Pancreas (tissue), 10 donors: ENCODE measurements at regions not wholly inside any gene's neighbourhood (a gene's known extent, or its start where the extent isn't known, plus 50 kb on each side); places are given as distances from the start of the nearest gene placed in this dataset.

Source experiments
- ATAC-seq, 4 donors: fragments of 200-7000 bp; cut with Tn5 transposase; one replicate each; pipeline versions ENCODE4 v1.8.0 to v1.9.1; 2020; ENCODE audit warnings: mild to moderate bottlenecking in 4 of 4, moderate library complexity in 4 of 4
- DNase-seq, 6 donors: peaks; one replicate each; pipeline ENCODE4 v3.0.0-alpha.2; 2020
- FAIRE-seq: peaks from 2 replicates; lab custom pipeline; 2012; peaks lifted over from hg19 to GRCh38; lab: Jason Lieb, UNC
- H3K27ac ChIP-seq, 4 donors: fragments of 200-600 bp; sonication (generic); 1 replicate in 3 of 4; 2 replicates in 1 of 4; pipeline versions ENCODE4 v1.5.0 to v1.8.0; 2020
- H3K27me3 ChIP-seq, 4 donors: fragments of 200-600 bp; one replicate each; pipeline ENCODE4 v1.8.0; 2021
- H3K36me3 ChIP-seq, 3 donors: fragments of 200-600 bp; sonication (generic) in 1 of 3; one replicate each; pipeline versions ENCODE4 v1.5.0 to v1.8.0; 2020 to 2021
- H3K4me1 ChIP-seq, 3 donors: fragments of 200-600 bp; one replicate each; pipeline ENCODE4 v1.8.0; 2021
- H3K4me3 ChIP-seq, 4 donors: fragments of 200-600 bp; sonication (generic) in 2 of 4; one replicate each; pipeline versions ENCODE4 v1.5.0 to v1.8.0; 2020 to 2021
- H3K9me3 ChIP-seq, 4 donors: fragments of 200-600 bp; one replicate each; pipeline ENCODE4 v1.8.0; 2021
- CTCF ChIP-seq, 4 donors: fragments of 200-600 bp; sonication (generic) in 3 of 4; IDR thresholded peaks; one replicate each; pipeline versions ENCODE4 v1.5.0 to v1.8.0; 2021; ENCODE audit warnings: antibody characterized with exemption in 4 of 4
- WGBS, 2 donors: extraction: QIAGEN DNeasy Blood & Tissue Kit; methylation state at CpG; one replicate each; pipeline ENCODE4 v1.1.7; 2013; 5-methylcytosine and 5-hydroxymethylcytosine counted together
- intact Hi-C, 3 donors: fragments of 100-400 bp; cut with DNase I; formaldehyde crosslinking; loops; one replicate each; pipeline versions ENCODE4 v1.11.1 to v1.14.2; 2022
- donor health status: healthy with polysubstance abuse.
- donor health status: DM: no; HTN: no; CAD: no; lungs with moderate emphysema.
- donor health status: DM: no; HTN: no; CAD: no.
- donor health status: control.
- donor health status: control.
- donor health status: Bipolar disorder and iron deficiency.
- donor health status: DM: yes; HTN: yes; CAD: no.
- donor health status: DM: no; HTN: no; CAD: no.
- donor health status: DM: no; HTN: no; CAD: no.
- donor health status: DM: yes; HTN: yes; CAD: no.

- no peak overlapping the region for H3K4me3 ChIP-seq
- no peaks in the 10 kb centered on the region for H3K36me3 ChIP-seq
- 77 to 79% methylated on average over 6 of the region's 6 CpGs for WGBS, 2 donors
- no peaks in the 10 kb centered on the region for H3K4me1 ChIP-seq
- H3K27me3 ChIP-seq, result no peaks in the 10 kb centered on the region
- DNase-seq, result no peak
- no peak for FAIRE-seq
- no peak overlapping the region for H3K27ac ChIP-seq
- ATAC-seq, result no peak
- no peak for TF ChIP-seq CTCF (IDR thresholded peaks at IDR 0.05)
- H3K9me3 ChIP-seq, result no peaks in the 10 kb centered on the region
- intact Hi-C loops, result no loop called here
Observed at GRCh38 chr9:18020121-18020745, 441.4 kb downstream of the SH3GL2 start.

GRCh38 chr9:18022642-18023041, 443.8 kb downstream of the SH3GL2 start:
- Histone ChIP-seq H3K4me1 (no peaks in the 10 kb centered on the region), H3K4me3 (no peak overlapping the region), H3K9me3 (no peaks in the 10 kb centered on the region), H3K36me3 (no peaks in the 10 kb centered on the region), H3K27ac (no peak overlapping the region), H3K27me3 (no peaks in the 10 kb centered on the region)
- DNase-seq (no peak), FAIRE-seq (no peak), ATAC-seq (no peak)
- 51 to 60% methylated on average over 2 of the region's 2 CpGs for WGBS, 2 donors
- TF ChIP-seq CTCF (IDR thresholded peaks at IDR 0.05), result no peak
- intact Hi-C loops, result no loop called here

- DNase-seq (no peak), ATAC-seq (no peak), FAIRE-seq (no peak)
- TF ChIP-seq CTCF (IDR thresholded peaks at IDR 0.05), result no peak
- Histone ChIP-seq H3K4me3 (no peak overlapping the region), H3K9me3 (no peaks in the 10 kb centered on the region), H3K36me3 (no peaks in the 10 kb centered on the region), H3K27ac (no peak overlapping the region), H3K27me3 (no peaks in the 10 kb centered on the region), H3K4me1 (no peaks in the 10 kb centered on the region)
- intact Hi-C loops, result no loop called here
- WGBS, 2 donors, result 84 to 87% methylated on average over 3 of the region's 3 CpGs
Observed at GRCh38 chr9:18023332-18023731, 444.5 kb downstream of the SH3GL2 start.

- Histone ChIP-seq H3K4me3 (no peak overlapping the region), H3K4me1 (no peaks in the 10 kb centered on the region), H3K36me3 (no peaks in the 10 kb centered on the region), H3K27ac (no peak overlapping the region), H3K9me3 (no peaks in the 10 kb centered on the region), H3K27me3 (no peaks in the 10 kb centered on the region)
- no peak for DNase-seq
- TF ChIP-seq CTCF (IDR thresholded peaks at IDR 0.05), result no peak
- 62 to 64% methylated on average over 4 of the region's 4 CpGs for WGBS, 2 donors
- intact Hi-C loops, result no loop called here
- no peak for ATAC-seq
- FAIRE-seq, result no peak
Observed at GRCh38 chr9:18032636-18033035, 441.3 kb upstream of the ADAMTSL1 start.

DNA sequence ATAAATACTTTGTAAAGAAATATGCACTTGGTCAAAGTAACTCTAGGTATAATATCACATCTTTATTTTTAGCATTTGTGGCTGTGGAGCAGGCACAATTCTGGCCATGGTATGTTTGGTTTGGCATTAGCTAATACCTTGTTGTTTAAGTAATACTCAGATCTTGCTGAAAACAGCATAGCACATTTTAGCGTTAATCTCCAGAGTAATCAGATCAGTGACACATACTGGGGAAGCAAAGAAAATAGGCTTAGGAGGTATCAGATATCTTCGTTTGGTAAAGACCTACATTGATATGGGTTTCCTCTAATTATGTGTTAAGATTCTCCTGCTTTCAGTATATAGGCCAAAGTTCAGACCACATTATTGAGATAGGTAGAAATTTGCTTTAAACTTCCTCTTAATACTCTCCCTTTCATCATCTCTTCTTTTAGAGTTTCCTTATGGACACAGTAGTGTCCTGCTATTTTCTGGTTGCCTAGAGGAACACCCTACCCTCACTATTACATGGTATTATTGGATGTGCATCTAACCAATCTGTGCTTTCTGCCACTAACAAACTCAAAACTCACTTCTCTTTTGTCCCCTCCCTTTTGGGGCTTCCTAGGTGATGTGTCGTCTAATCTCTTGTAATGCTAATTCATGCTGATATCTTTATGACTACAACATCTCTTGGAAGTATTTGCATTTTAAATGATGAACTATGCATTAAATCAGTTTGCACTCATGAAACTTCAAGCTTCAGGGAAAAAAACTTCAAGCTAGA, 437.3 kb upstream of the ADAMTSL1 start:
- no peak for FAIRE-seq
- no peak overlapping the region for H3K4me3 ChIP-seq
- no peaks in the 10 kb centered on the region for H3K9me3 ChIP-seq
- no peak for ATAC-seq
- intact Hi-C loops, result no loop called here
- no peak for DNase-seq
- no peak for TF ChIP-seq CTCF (IDR thresholded peaks at IDR 0.05)
- no peaks in the 10 kb centered on the region for H3K27me3 ChIP-seq
- no peak overlapping the region for H3K27ac ChIP-seq
- H3K4me1 ChIP-seq, result no peaks in the 10 kb centered on the region
- WGBS, 2 donors, result 55 to 61% methylated on average over 3 of the region's 3 CpGs
- no peaks in the 10 kb centered on the region for H3K36me3 ChIP-seq
